K562 (cell line): ENCODE measurements at regions not wholly inside any gene's neighbourhood (a gene's known extent, or its start where the extent isn't known, plus 50 kb on each side); places are given as distances from the start of the nearest gene placed in this dataset.

Source experiments
- CBX2 ChIP-seq: fragments of 200-600 bp; sonication (generic); IDR thresholded peaks from one replicate; pipeline ENCODE4 v1.6.1; 2012; ENCODE audit warnings: mild to moderate bottlenecking, low read length, inconsistent platforms; ENCODE audit not compliant: insufficient read depth, poor library complexity, severe bottlenecking
- EP300 ChIP-seq: IDR thresholded peaks from 2 replicates; pipeline ENCODE4 v1.6.1; 2012; ENCODE audit warnings: low read length, improper control_type of control experiment
- EZH2 ChIP-seq: IDR thresholded peaks from 2 replicates; pipeline ENCODE4 v1.6.1; 2012; ENCODE audit warnings: low read depth, mild to moderate bottlenecking, inconsistent platforms, low read length, borderline replicate concordance
- HNRNPL ChIP-seq: fragments of 200-400 bp; formaldehyde crosslinking; IDR thresholded peaks from 2 replicates; pipeline ENCODE4 v1.6.1; 2017; ENCODE audit warnings: low read depth, mild to moderate bottlenecking, low read length
- NRF1 ChIP-seq, 2 experiments: fragments of 450-650 bp; IDR thresholded peaks in 1 of 2; conservative IDR thresholded peaks in 1 of 2; 2 replicates each; pipeline ENCODE4 v1.6.1; 2014; ENCODE audit warnings: mild to moderate bottlenecking in 2 of 2
- RCOR1 ChIP-seq, 2 experiments: IDR thresholded peaks; 2 replicates each; pipeline ENCODE4 v1.6.1; 2012; ENCODE audit warnings: low read depth in 2 of 2, low read length in 2 of 2, borderline replicate concordance in 1 of 2, improper control_type of control experiment in 1 of 2
- U2AF2 ChIP-seq: fragments of 200-400 bp; formaldehyde crosslinking; optimal IDR thresholded peaks from 2 replicates; pipeline ENCODE3; 2017; ENCODE audit warnings: low read depth, mild to moderate bottlenecking, low read length
- ZNF224 ChIP-seq: sonication (generic); formaldehyde crosslinking; IDR thresholded peaks from 2 replicates; pipeline ENCODE4 v1.8.0; 2022; ENCODE audit warnings: mild to moderate bottlenecking, missing genetic modification reagents
- ZNF408 ChIP-seq: fragments of 250-450 bp; sonication (Bioruptor Pico); IDR thresholded peaks from 2 replicates; pipeline ENCODE4 v1.4.0; 2020; ENCODE audit warnings: low read depth, mild to moderate bottlenecking, moderate library complexity

GRCh38 chr13:44088991-44089413, 209.3 kb downstream of the LACC1 start:
- TF ChIP-seq ZNF408 (CRISPR knock-in tag) (no peak), NRF1 (conservative IDR thresholded peaks at IDR 0.05 in 1 of 2, IDR thresholded peaks at IDR 0.05 in 1 of 2) (no peak), EZH2 (no peak), HNRNPL (no peak), CBX2 (no peak), RCOR1 (IDR thresholded peaks at IDR 0.05; ENCODE audit: borderline replicate concordance in 1 of 2, low read depth in 2 of 2, low read length in 2 of 2) (no peak), U2AF2 (no peak), EP300 (no peak), ZNF224 (CRISPR knock-in tag) (no peak)
